ENCODE measurements at regions not wholly inside any gene's neighbourhood (a gene's known extent, or its start where the extent isn't known, plus 50 kb on each side); places are given as distances from the start of the nearest gene placed in this dataset.

DNA sequence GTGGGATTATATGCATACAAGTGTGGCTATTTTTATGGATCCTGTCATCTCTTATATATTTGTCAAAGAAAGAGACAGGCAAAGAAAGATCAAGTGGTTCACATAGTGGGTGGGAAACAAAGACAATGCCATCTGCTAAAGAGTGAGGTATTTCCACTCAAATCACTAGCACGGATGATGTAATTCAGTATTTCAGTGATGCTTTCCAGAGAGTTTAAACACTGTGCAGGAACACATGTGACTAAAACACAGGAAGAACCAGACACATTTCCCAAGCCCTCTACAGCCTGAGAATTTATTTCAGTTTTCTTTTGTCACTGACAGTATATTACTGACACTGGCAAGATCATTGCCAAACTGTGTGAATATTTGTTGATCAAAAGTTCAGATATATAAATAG lies 885.7 kb upstream of the CELF2 start:
- no peak for TF ChIP-seq GATA3 (IDR thresholded peaks at IDR 0.05; ENCODE audit: low read depth, low read length)
- no peak for TF ChIP-seq GATA2 (IDR thresholded peaks at IDR 0.05; ENCODE audit: low read depth, low read length)

Measured in SH-SY5Y (cell line).